ENCODE measurements at regions not wholly inside any gene's neighbourhood (a gene's known extent, or its start where the extent isn't known, plus 50 kb on each side); places are given as distances from the start of the nearest gene placed in this dataset.

DNA sequence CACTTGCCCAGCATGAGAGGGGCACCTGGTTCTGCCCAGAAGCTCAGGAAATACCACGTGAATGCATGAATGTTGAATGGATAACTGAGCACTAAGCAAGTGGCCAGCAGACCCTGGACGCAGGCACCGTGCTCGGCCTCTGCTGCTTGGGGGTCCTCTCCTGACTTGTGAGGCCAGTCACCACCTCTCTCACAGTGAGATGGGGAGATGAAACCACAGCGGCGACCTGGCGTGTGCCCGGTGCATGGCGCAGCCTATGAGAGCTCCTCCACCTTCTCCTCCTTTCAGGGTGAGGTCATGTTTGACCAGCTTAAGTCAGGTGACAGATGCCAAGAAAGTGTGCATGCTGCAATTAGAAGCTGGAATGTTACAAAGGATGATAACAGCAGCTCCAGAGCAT lies 75.5 kb downstream of the HMX1 start:
- H3K27me3 ChIP-seq (ENCODE audit: control insufficient read depth, insufficient read depth, low read length), result no peaks in the 10 kb centered on the region
- no peaks in the 10 kb centered on the region for H3K36me3 ChIP-seq (ENCODE audit: control insufficient read depth, insufficient read depth, low read length)
- 80% methylated on average over 1 of the region's 9 CpGs for WGBS (ENCODE audit: insufficient coverage)
- no peak overlapping the region for H3K4me3 ChIP-seq (ENCODE audit: low read length)
- no peak overlapping the region for H3K27ac ChIP-seq (ENCODE audit: low read length)
- DNase-seq, result no peak
- no peaks in the 10 kb centered on the region for H3K4me1 ChIP-seq (ENCODE audit: control insufficient read depth, insufficient read depth, low read length)
- no peaks in the 10 kb centered on the region for H3K9me3 ChIP-seq (replicated peaks; ENCODE audit: control insufficient read depth, low read depth, low read length)

GRCh38 chr4:8795140-8795539 lies 76.5 kb downstream of the HMX1 start:
- Histone ChIP-seq H3K27ac (ENCODE audit: low read length) (no peak overlapping the region), H3K36me3 (ENCODE audit: control insufficient read depth, insufficient read depth, low read length) (no peaks in the 10 kb centered on the region), H3K4me3 (ENCODE audit: low read length) (no peak overlapping the region), H3K4me1 (ENCODE audit: control insufficient read depth, insufficient read depth, low read length) (no peaks in the 10 kb centered on the region), H3K9me3 (replicated peaks; ENCODE audit: control insufficient read depth, low read depth, low read length) (no peaks in the 10 kb centered on the region), H3K27me3 (ENCODE audit: control insufficient read depth, insufficient read depth, low read length) (peaks cover 3% of the 10 kb centered on the region)
- no peak for DNase-seq
- WGBS (ENCODE audit: insufficient coverage), result 34% methylated on average over 12 of the region's 12 CpGs

DNA sequence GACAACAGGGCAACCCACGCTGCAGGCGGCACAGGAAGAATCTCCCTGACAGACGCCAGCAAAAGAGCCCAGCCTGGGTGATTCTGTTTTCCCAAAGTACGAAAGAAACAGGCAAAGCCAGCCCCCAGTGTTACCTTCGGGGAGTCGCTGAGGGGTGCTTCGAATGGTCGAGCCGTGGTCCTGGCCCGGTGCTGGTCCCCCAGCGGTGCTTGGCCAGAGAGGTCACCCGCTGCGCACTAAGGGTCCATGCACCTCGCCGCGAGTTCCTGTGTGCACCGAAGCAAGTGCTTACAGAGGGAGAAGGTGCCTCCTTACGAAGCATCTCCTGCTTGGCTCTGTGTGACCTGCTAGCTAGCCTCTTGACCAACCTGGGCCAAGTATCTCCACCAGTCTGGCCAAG lies 77.1 kb downstream of the HMX1 start:
- Histone ChIP-seq H3K9me3 (replicated peaks; ENCODE audit: control insufficient read depth, low read depth, low read length) (no peaks in the 10 kb centered on the region), H3K4me1 (ENCODE audit: control insufficient read depth, insufficient read depth, low read length) (no peaks in the 10 kb centered on the region), H3K27me3 (ENCODE audit: control insufficient read depth, insufficient read depth, low read length) (peaks cover 5% of the 10 kb centered on the region), H3K4me3 (ENCODE audit: low read length) (no peak overlapping the region), H3K27ac (ENCODE audit: low read length) (no peak overlapping the region), H3K36me3 (ENCODE audit: control insufficient read depth, insufficient read depth, low read length) (no peaks in the 10 kb centered on the region)
- no peak for DNase-seq
- WGBS (ENCODE audit: insufficient coverage), result 84% methylated on average over 18 of the region's 18 CpGs

DNA sequence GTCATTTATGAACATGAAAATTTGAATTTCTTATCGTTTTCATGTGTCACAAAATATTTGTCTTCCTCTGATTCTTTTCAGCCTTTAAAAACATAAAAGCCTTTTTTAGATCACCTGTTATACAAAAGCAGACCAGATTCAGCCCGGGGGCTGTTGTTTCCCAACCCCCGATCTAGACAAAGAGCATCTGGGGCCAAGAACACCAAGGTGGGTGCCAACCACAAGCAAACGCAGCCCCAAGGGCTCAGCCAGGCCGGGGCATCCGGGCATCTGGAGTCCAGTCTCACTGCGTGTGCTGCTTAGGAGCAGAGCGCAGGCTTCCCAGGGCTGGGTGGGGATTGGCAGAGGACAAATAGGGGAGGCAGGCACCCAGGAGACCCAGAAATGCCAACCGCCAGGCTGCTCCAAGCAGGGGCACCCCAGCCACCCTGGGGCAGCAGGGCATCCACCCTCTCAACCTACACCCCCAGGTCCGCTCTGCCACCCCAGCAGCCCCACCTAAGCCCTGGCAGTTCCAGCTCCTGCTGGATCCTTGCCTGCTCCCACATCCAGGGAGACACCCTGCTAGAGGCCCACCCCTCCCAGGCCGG lies 78.0 kb downstream of the HMX1 start:
- 64% methylated on average over 10 of the region's 11 CpGs for WGBS (ENCODE audit: insufficient coverage)
- H3K27ac ChIP-seq (ENCODE audit: low read length), result no peak overlapping the region
- H3K4me1 ChIP-seq (ENCODE audit: control insufficient read depth, insufficient read depth, low read length), result no peaks in the 10 kb centered on the region
- H3K4me3 ChIP-seq (ENCODE audit: low read length), result no peak overlapping the region
- no peaks in the 10 kb centered on the region for H3K9me3 ChIP-seq (replicated peaks; ENCODE audit: control insufficient read depth, low read depth, low read length)
- DNase-seq, result no peak
- peaks cover 5% of the 10 kb centered on the region for H3K27me3 ChIP-seq (ENCODE audit: control insufficient read depth, insufficient read depth, low read length)
- H3K36me3 ChIP-seq (ENCODE audit: control insufficient read depth, insufficient read depth, low read length), result no peaks in the 10 kb centered on the region

- Histone ChIP-seq H3K27ac (ENCODE audit: low read length) (no peak overlapping the region), H3K27me3 (ENCODE audit: control insufficient read depth, insufficient read depth, low read length) (peaks cover 5% of the 10 kb centered on the region), H3K4me1 (ENCODE audit: control insufficient read depth, insufficient read depth, low read length) (no peaks in the 10 kb centered on the region), H3K4me3 (ENCODE audit: low read length) (no peak overlapping the region), H3K9me3 (replicated peaks; ENCODE audit: control insufficient read depth, low read depth, low read length) (no peaks in the 10 kb centered on the region), H3K36me3 (ENCODE audit: control insufficient read depth, insufficient read depth, low read length) (no peaks in the 10 kb centered on the region)
- DNase-seq, result no peak
- WGBS (ENCODE audit: insufficient coverage), result no CpG with 5 or more reads among the region's 10 CpGs
Measured at GRCh38 chr4:8792491-8792890, 79.1 kb downstream of the HMX1 start.

GRCh38 chr4:8791609-8792008 lies 80.0 kb downstream of the HMX1 start:
- DNase-seq, result no peak
- no peaks in the 10 kb centered on the region for H3K36me3 ChIP-seq (ENCODE audit: control insufficient read depth, insufficient read depth, low read length)
- H3K27me3 ChIP-seq (ENCODE audit: control insufficient read depth, insufficient read depth, low read length), result peaks cover 5% of the 10 kb centered on the region
- no peak overlapping the region for H3K4me3 ChIP-seq (ENCODE audit: low read length)
- H3K4me1 ChIP-seq (ENCODE audit: control insufficient read depth, insufficient read depth, low read length), result no peaks in the 10 kb centered on the region
- H3K27ac ChIP-seq (ENCODE audit: low read length), result no peak overlapping the region
- no peaks in the 10 kb centered on the region for H3K9me3 ChIP-seq (replicated peaks; ENCODE audit: control insufficient read depth, low read depth, low read length)
- 80% methylated on average over 7 of the region's 9 CpGs for WGBS (ENCODE audit: insufficient coverage)

- H3K27me3 ChIP-seq (ENCODE audit: control insufficient read depth, insufficient read depth, low read length), result peaks cover 5% of the 10 kb centered on the region
- H3K9me3 ChIP-seq (replicated peaks; ENCODE audit: control insufficient read depth, low read depth, low read length), result no peaks in the 10 kb centered on the region
- no peak for DNase-seq
- H3K4me1 ChIP-seq (ENCODE audit: control insufficient read depth, insufficient read depth, low read length), result no peaks in the 10 kb centered on the region
- no peak overlapping the region for H3K4me3 ChIP-seq (ENCODE audit: low read length)
- H3K27ac ChIP-seq (ENCODE audit: low read length), result no peak overlapping the region
- H3K36me3 ChIP-seq (ENCODE audit: control insufficient read depth, insufficient read depth, low read length), result no peaks in the 10 kb centered on the region
- WGBS (ENCODE audit: insufficient coverage), result 73% methylated on average over 4 of the region's 6 CpGs
Measured at GRCh38 chr4:8790749-8791148, 80.9 kb downstream of the HMX1 start.

GRCh38 chr4:8788174-8788573 lies 83.5 kb downstream of the HMX1 start:
- Histone ChIP-seq H3K27me3 (ENCODE audit: control insufficient read depth, insufficient read depth, low read length) (peaks cover 5% of the 10 kb centered on the region), H3K4me3 (ENCODE audit: low read length) (no peak overlapping the region), H3K9me3 (replicated peaks; ENCODE audit: control insufficient read depth, low read depth, low read length) (no peaks in the 10 kb centered on the region), H3K36me3 (ENCODE audit: control insufficient read depth, insufficient read depth, low read length) (no peaks in the 10 kb centered on the region), H3K27ac (ENCODE audit: low read length) (no peak overlapping the region), H3K4me1 (ENCODE audit: control insufficient read depth, insufficient read depth, low read length) (no peaks in the 10 kb centered on the region)
- 72% methylated on average over 9 of the region's 9 CpGs for WGBS (ENCODE audit: insufficient coverage)
- no peak for DNase-seq

DNA sequence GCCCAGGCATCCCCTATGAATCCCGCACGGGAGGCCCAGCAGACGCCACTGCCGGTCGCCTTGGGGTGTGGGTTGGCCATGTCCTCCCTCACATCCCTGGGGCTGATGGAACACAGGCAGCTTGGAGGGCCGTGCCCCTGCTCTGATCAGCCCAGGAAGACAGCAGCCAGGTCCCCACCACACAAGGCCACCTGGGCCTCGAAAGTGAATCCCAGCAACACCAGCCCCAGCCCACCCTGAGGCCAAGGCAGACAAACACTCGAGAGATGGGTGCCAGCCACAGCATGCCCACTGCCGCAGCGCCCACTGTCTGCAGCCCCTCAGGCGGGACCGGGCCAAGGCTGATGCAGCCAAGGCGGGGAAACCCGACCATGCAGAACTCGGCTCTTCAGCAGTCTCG lies 85.5 kb downstream of the HMX1 start:
- Histone ChIP-seq H3K27me3 (ENCODE audit: control insufficient read depth, insufficient read depth, low read length) (peaks cover 7% of the 10 kb centered on the region), H3K4me1 (ENCODE audit: control insufficient read depth, insufficient read depth, low read length) (no peaks in the 10 kb centered on the region), H3K4me3 (ENCODE audit: low read length) (no peak overlapping the region), H3K9me3 (replicated peaks; ENCODE audit: control insufficient read depth, low read depth, low read length) (no peaks in the 10 kb centered on the region), H3K36me3 (ENCODE audit: control insufficient read depth, insufficient read depth, low read length) (no peaks in the 10 kb centered on the region), H3K27ac (ENCODE audit: low read length) (no peak overlapping the region)
- 83% methylated on average over 11 of the region's 16 CpGs for WGBS (ENCODE audit: insufficient coverage)
- no peak for DNase-seq

DNA sequence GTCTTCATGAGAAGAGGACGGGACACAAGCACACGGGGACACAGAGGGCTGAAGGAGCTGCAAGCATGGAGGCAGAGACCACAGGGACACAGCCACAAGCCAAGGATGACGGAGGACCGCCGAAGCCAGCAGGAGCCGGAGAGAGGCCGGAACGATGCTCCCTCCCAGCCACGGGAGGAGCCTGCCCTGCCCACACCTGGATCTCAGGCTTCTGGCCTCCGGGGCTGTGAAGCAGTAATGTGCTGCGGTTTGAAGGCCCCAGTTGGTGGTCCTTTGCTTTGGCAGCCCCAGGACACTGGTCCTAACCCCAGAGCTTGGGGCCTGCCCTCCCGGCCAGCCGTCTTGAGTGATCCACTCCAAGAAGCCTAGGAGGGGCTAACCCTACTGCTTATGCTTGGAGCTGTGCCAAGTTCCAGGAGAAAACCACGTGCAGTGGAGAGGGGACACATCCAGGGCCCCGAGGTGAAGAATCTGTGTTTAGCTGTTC lies 85.9 kb downstream of the HMX1 start:
- WGBS (ENCODE audit: insufficient coverage), result 37% methylated on average over 15 of the region's 15 CpGs

DNA sequence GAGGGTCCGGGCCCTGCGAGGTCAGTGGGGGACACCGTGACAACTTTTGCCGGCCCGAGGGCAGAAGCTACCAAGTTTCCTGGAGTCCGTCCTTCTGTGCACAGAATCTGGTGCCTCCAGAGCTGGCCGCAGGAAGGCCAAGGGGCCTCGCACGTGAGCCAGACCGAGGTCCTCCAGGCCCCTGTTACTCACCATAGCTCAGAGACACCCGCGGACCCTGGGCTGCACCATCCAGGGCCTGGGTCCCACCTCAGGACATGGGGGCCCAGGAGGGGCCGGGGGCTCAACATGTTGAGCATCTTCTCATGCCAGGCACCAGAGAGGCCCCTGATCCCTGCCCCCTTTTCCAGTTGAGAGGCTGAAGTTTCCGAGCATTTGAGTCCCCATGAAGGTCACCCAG lies 87.9 kb downstream of the HMX1 start:
- Histone ChIP-seq H3K27me3 (ENCODE audit: control insufficient read depth, insufficient read depth, low read length) (peaks cover 2% of the 10 kb centered on the region), H3K4me1 (ENCODE audit: control insufficient read depth, insufficient read depth, low read length) (no peaks in the 10 kb centered on the region)
- 81% methylated on average over 12 of the region's 14 CpGs for WGBS (ENCODE audit: insufficient coverage)

More for the DNA sequence above, 85.9 kb downstream of the HMX1 start:
- no peaks in the 10 kb centered on the region for H3K9me3 ChIP-seq (replicated peaks; ENCODE audit: control insufficient read depth, low read depth, low read length)
- DNase-seq, result no peak
- no peaks in the 10 kb centered on the region for H3K4me1 ChIP-seq (ENCODE audit: control insufficient read depth, insufficient read depth, low read length)
- H3K36me3 ChIP-seq (ENCODE audit: control insufficient read depth, insufficient read depth, low read length), result no peaks in the 10 kb centered on the region
- H3K4me3 ChIP-seq (ENCODE audit: low read length), result no peak overlapping the region
- H3K27ac ChIP-seq (ENCODE audit: low read length), result no peak overlapping the region
- H3K27me3 ChIP-seq (ENCODE audit: control insufficient read depth, insufficient read depth, low read length), result peaks cover 7% of the 10 kb centered on the region

More for the DNA sequence above, 87.9 kb downstream of the HMX1 start:
- Histone ChIP-seq H3K36me3 (ENCODE audit: control insufficient read depth, insufficient read depth, low read length) (no peaks in the 10 kb centered on the region), H3K9me3 (replicated peaks; ENCODE audit: control insufficient read depth, low read depth, low read length) (no peaks in the 10 kb centered on the region), H3K4me3 (ENCODE audit: low read length) (no peak overlapping the region), H3K27ac (ENCODE audit: low read length) (no peak overlapping the region)
- DNase-seq, result no peak
